ENCODE measurements at regions not wholly inside any gene's neighbourhood (a gene's known extent, or its start where the extent isn't known, plus 50 kb on each side); places are given as distances from the start of the nearest gene placed in this dataset.
"Not testable (repeated sequence)": the region's sequence is repeated elsewhere in the genome, so short reads cannot be mapped to it uniquely, and the experiment has no call there.

- H3K4me3 ChIP-seq (ENCODE audit: low read depth, low read length), result no peak overlapping the region
- TF ChIP-seq CTCF (IDR thresholded peaks at IDR 0.05; ENCODE audit: low read depth, low read length), result no peak
- H3K36me3 ChIP-seq, result no peaks in the 10 kb centered on the region
- no peaks in the 10 kb centered on the region for H3K27me3 ChIP-seq
- H3K9me3 ChIP-seq, result no peaks in the 10 kb centered on the region
- no peak for DNase-seq
- H3K4me1 ChIP-seq, result no peaks in the 10 kb centered on the region
Observed at GRCh38 chr1:30551603-30552002, 171.8 kb downstream of the MATN1 start.

GRCh38 chr1:30550365-30551220, 172.8 kb downstream of the MATN1 start:
- no peak for DNase-seq
- H3K4me1 ChIP-seq, result no peaks in the 10 kb centered on the region
- H3K36me3 ChIP-seq, result no peaks in the 10 kb centered on the region
- H3K4me3 ChIP-seq (ENCODE audit: low read depth, low read length), result no peak overlapping the region
- H3K9me3 ChIP-seq, result no peaks in the 10 kb centered on the region
- TF ChIP-seq CTCF (IDR thresholded peaks at IDR 0.05; ENCODE audit: low read depth, low read length), result no peak
- no peaks in the 10 kb centered on the region for H3K27me3 ChIP-seq

GRCh38 chr1:30549872-30550271, 173.5 kb downstream of the MATN1 start:
- not testable (repeated sequence) for H3K4me1 ChIP-seq; H3K9me3 ChIP-seq; DNase-seq; H3K27me3 ChIP-seq; H3K36me3 ChIP-seq; H3K4me3 ChIP-seq (ENCODE audit: low read depth, low read length)

- Histone ChIP-seq H3K9me3 (no peaks in the 10 kb centered on the region), H3K4me1 (no peaks in the 10 kb centered on the region), H3K4me3 (ENCODE audit: low read depth, low read length) (no peak overlapping the region), H3K36me3 (no peaks in the 10 kb centered on the region), H3K27me3 (no peaks in the 10 kb centered on the region)
- no peak for DNase-seq
- no peak for TF ChIP-seq CTCF (IDR thresholded peaks at IDR 0.05; ENCODE audit: low read depth, low read length)
Observed at GRCh38 chr1:30548294-30548693, 175.1 kb downstream of the MATN1 start.

- not testable (repeated sequence) for DNase-seq; H3K4me3 ChIP-seq (ENCODE audit: low read depth, low read length); H3K27me3 ChIP-seq; H3K4me1 ChIP-seq; H3K36me3 ChIP-seq; H3K9me3 ChIP-seq
Observed at GRCh38 chr1:30547326-30547725, 176.1 kb downstream of the MATN1 start.

- H3K27me3 ChIP-seq, result no peaks in the 10 kb centered on the region
- H3K36me3 ChIP-seq, result no peaks in the 10 kb centered on the region
- H3K4me3 ChIP-seq (ENCODE audit: low read depth, low read length), result no peak overlapping the region
- no peak for TF ChIP-seq CTCF (IDR thresholded peaks at IDR 0.05; ENCODE audit: low read depth, low read length)
- H3K4me1 ChIP-seq, result no peaks in the 10 kb centered on the region
- no peaks in the 10 kb centered on the region for H3K9me3 ChIP-seq
- no peak for DNase-seq
Observed at GRCh38 chr1:30545365-30545764, 178.0 kb downstream of the MATN1 start.

GRCh38 chr1:30541721-30542485, 181.5 kb downstream of the MATN1 start:
- H3K9me3 ChIP-seq, result no peaks in the 10 kb centered on the region
- DNase-seq, result no peak
- no peaks in the 10 kb centered on the region for H3K36me3 ChIP-seq
- no peak for TF ChIP-seq CTCF (IDR thresholded peaks at IDR 0.05; ENCODE audit: low read depth, low read length)
- H3K4me3 ChIP-seq (ENCODE audit: low read depth, low read length), result no peak overlapping the region
- H3K4me1 ChIP-seq, result no peaks in the 10 kb centered on the region
- H3K27me3 ChIP-seq, result no peaks in the 10 kb centered on the region
